ENCODE measurements at regions not wholly inside any gene's neighbourhood (a gene's known extent, or its start where the extent isn't known, plus 50 kb on each side); places are given as distances from the start of the nearest gene placed in this dataset.

DNA sequence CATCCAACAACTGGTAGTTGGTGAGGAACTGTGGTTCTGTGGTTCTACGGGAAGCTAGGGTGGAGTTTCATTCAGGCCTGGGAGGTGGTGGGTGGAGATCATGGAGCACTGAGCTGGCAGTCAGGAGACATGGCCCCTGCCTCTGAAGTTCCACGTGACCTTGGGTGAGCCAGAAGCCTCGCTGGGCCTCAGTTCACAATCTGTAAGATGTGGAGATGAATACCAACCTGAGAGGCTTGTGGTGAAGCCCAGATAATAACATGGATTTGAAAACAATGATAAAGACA lies 177.9 kb downstream of the MACROH2A1 start:
- no peak overlapping the region for H3K9ac ChIP-seq (ENCODE audit: low read depth, low read length, poor library complexity, severe bottlenecking)
- no peaks in the 10 kb centered on the region for H3K79me2 ChIP-seq (ENCODE audit: insufficient read depth, low read length)
- no peaks in the 10 kb centered on the region for H3K36me3 ChIP-seq (ENCODE audit: insufficient read depth, low read length)
- H3K9me3 ChIP-seq (ENCODE audit: insufficient read depth, low read depth, low read length) = no peaks in the 10 kb centered on the region
- H3K4me1 ChIP-seq (ENCODE audit: insufficient read depth, low read length, poor library complexity, severe bottlenecking) = no peaks in the 10 kb centered on the region
- no peak overlapping the region for H2AFZ ChIP-seq (ENCODE audit: low read length)
- no peaks in the 10 kb centered on the region for H3K9me2 ChIP-seq (replicated peaks; ENCODE audit: low read depth, low read length)
- H3K4me2 ChIP-seq (ENCODE audit: low read depth, low read length, poor library complexity, severe bottlenecking) = no peak overlapping the region
- no peak overlapping the region for H3K4me3 ChIP-seq (ENCODE audit: low read length, poor library complexity, severe bottlenecking)
- no peaks in the 10 kb centered on the region for H4K20me1 ChIP-seq (ENCODE audit: insufficient read depth, low read length, poor library complexity, severe bottlenecking)
- H3K27me3 ChIP-seq (ENCODE audit: insufficient read depth, low read length, poor library complexity, severe bottlenecking) = no peaks in the 10 kb centered on the region
- TF ChIP-seq EZH2phosphoT487 (IDR thresholded peaks at IDR 0.05; ENCODE audit: borderline replicate concordance) = no peak
- TF ChIP-seq CTCF (conservative IDR thresholded peaks at IDR 0.05; ENCODE audit: low read length) = no peak
- no peaks in the 10 kb centered on the region for H3F3A ChIP-seq (ENCODE audit: low read depth)

- no peak overlapping the region for H3K4me2 ChIP-seq (ENCODE audit: low read depth, low read length, poor library complexity, severe bottlenecking)
- H3K4me1 ChIP-seq (ENCODE audit: insufficient read depth, low read length, poor library complexity, severe bottlenecking) = no peaks in the 10 kb centered on the region
- TF ChIP-seq EZH2phosphoT487 (IDR thresholded peaks at IDR 0.05; ENCODE audit: borderline replicate concordance) (no peak), CTCF (conservative IDR thresholded peaks at IDR 0.05; ENCODE audit: low read length) (no peak)
- H3F3A ChIP-seq (ENCODE audit: low read depth) = no peaks in the 10 kb centered on the region
- H3K36me3 ChIP-seq (ENCODE audit: insufficient read depth, low read length) = no peaks in the 10 kb centered on the region
- no peaks in the 10 kb centered on the region for H3K79me2 ChIP-seq (ENCODE audit: insufficient read depth, low read length)
- no peaks in the 10 kb centered on the region for H4K20me1 ChIP-seq (ENCODE audit: insufficient read depth, low read length, poor library complexity, severe bottlenecking)
- H3K4me3 ChIP-seq (ENCODE audit: low read length, poor library complexity, severe bottlenecking) = no peak overlapping the region
- no peak overlapping the region for H2AFZ ChIP-seq (ENCODE audit: low read length)
- no peaks in the 10 kb centered on the region for H3K9me2 ChIP-seq (replicated peaks; ENCODE audit: low read depth, low read length)
- no peaks in the 10 kb centered on the region for H3K27me3 ChIP-seq (ENCODE audit: insufficient read depth, low read length, poor library complexity, severe bottlenecking)
- no peak overlapping the region for H3K9ac ChIP-seq (ENCODE audit: low read depth, low read length, poor library complexity, severe bottlenecking)
- H3K9me3 ChIP-seq (ENCODE audit: insufficient read depth, low read depth, low read length) = no peaks in the 10 kb centered on the region
Measured at GRCh38 chr5:135220394-135221186, 178.4 kb downstream of the MACROH2A1 start.

GRCh38 chr5:135219868-135220267 lies 179.2 kb downstream of the MACROH2A1 start:
- Histone ChIP-seq H3K27me3 (ENCODE audit: insufficient read depth, low read length, poor library complexity, severe bottlenecking) (no peaks in the 10 kb centered on the region), H3K36me3 (ENCODE audit: insufficient read depth, low read length) (no peaks in the 10 kb centered on the region), H3K9ac (ENCODE audit: low read depth, low read length, poor library complexity, severe bottlenecking) (no peak overlapping the region), H3F3A (ENCODE audit: low read depth) (no peaks in the 10 kb centered on the region), H3K4me1 (ENCODE audit: insufficient read depth, low read length, poor library complexity, severe bottlenecking) (no peaks in the 10 kb centered on the region), H2AFZ (ENCODE audit: low read length) (no peak overlapping the region), H3K4me3 (ENCODE audit: low read length, poor library complexity, severe bottlenecking) (no peak overlapping the region), H3K9me3 (ENCODE audit: insufficient read depth, low read depth, low read length) (no peaks in the 10 kb centered on the region), H3K9me2 (replicated peaks; ENCODE audit: low read depth, low read length) (no peaks in the 10 kb centered on the region), H3K79me2 (ENCODE audit: insufficient read depth, low read length) (no peaks in the 10 kb centered on the region), H3K4me2 (ENCODE audit: low read depth, low read length, poor library complexity, severe bottlenecking) (no peak overlapping the region), H4K20me1 (ENCODE audit: insufficient read depth, low read length, poor library complexity, severe bottlenecking) (no peaks in the 10 kb centered on the region)
- no peak for TF ChIP-seq EZH2phosphoT487 (IDR thresholded peaks at IDR 0.05; ENCODE audit: borderline replicate concordance)
- no peak for TF ChIP-seq CTCF (conservative IDR thresholded peaks at IDR 0.05; ENCODE audit: low read length)
